GM18508 (cell line): ENCODE measurements at regions not wholly inside any gene's neighbourhood (a gene's known extent, or its start where the extent isn't known, plus 50 kb on each side); places are given as distances from the start of the nearest gene placed in this dataset.

ENCODE experiments used
- ATAC-seq: cut with Tn5 transposase; IDR thresholded peaks from one replicate; pipeline ENCODE4 v1.9.1; 2021; ENCODE audit warnings: moderate number of reproducible peaks; ENCODE audit not compliant: insufficient read depth, unreplicated experiment

GRCh38 chrX:43474321-43474720 is 181.8 kb upstream of the MAOA start:
- no peak for ATAC-seq

- ATAC-seq = no peak
These were observed 177.0 kb upstream of the MAOA start for GRCh38 chrX:43479070-43479469.

DNA sequence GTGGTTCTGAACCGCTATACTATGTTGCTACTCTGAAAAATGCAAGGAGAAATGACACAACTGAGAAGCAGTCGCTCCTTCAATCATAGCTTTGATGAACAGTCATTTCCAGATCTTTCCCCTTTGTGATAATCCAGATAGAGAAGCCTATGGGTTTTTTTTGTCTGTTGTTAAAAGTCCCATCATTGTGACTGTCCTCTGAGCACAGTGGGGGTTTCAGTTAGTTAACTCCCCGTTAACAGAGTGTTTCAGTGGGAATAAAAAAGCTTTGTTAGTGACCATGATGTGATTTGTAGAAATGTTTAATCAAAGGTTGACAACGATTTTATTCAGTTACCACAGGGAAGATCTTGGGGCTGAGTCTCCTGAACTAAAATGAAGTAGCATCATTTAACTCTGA is 176.2 kb upstream of the MAOA start:
- no peak for ATAC-seq

GRCh38 chrX:43481576-43481975 is 174.5 kb upstream of the MAOA start:
- no peak for ATAC-seq

DNA sequence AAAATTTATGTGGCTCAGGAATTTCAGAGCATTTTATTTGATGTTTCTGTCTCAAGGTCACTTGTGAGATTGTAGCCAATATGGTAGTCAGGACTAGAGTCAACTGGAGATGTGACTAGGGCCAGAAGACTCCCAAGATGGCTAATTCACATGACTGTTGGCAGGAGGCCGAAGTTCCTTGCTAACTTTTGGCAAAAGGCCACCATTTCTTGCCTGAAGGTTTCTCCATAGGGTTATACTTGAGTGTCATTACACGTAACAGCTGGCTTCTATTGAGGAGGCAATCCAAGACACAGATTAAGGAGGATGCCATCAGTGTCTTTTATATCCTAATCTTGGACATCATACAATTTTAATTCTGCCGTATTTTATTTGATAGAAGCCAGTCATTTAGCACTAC is 162.3 kb upstream of the MAOA start:
- no peak for ATAC-seq

GRCh38 chrX:43500246-43500645 is 155.9 kb upstream of the MAOA start:
- no peak for ATAC-seq

- ATAC-seq = no peak
These were observed 155.0 kb upstream of the MAOA start for GRCh38 chrX:43500996-43501694.

- no peak for ATAC-seq
These were observed 151.7 kb upstream of the MAOA start for GRCh38 chrX:43504394-43504793.

DNA sequence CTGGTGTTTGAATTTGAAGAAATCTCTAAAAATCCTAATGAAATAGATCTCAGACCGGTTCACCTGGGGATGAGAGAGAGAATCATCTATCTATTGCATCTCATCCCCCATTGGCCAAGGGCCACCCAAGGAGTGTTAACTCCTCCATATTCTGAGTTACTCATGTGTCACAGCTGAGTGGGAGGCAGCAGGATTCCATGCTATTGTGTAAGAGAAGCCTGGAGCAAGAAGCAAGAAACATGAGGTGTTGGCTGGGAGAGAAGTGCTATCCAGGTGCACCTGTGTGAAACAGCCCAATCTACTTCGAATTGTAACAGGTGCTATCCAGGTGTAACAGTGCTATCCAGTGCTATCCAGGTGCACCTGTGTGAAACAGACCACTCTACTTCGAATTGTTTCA is 150.3 kb upstream of the MAOA start:
- ATAC-seq = no peak

DNA sequence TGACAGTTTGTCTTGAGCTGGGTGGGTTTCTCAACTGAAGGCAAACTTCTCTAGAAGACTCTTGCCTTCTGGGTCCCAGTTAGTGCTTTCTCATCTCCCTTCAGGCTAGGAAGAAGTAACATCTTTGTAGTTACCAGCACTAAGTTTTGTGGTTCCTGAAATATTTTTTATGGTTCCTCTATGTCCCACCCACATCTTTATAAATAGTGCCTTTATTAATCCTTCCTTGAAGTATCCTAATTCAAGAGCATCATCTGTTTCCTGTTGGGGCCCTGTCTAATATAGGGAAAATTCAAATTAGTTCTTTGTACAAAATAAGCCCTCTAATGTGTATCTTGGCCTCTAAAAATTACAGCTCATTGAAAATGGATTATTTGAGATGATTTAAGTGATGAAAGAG is 147.4 kb upstream of the MAOA start:
- no peak for ATAC-seq

GRCh38 chrX:43510209-43510608 is 145.9 kb upstream of the MAOA start:
- ATAC-seq = no peak

DNA sequence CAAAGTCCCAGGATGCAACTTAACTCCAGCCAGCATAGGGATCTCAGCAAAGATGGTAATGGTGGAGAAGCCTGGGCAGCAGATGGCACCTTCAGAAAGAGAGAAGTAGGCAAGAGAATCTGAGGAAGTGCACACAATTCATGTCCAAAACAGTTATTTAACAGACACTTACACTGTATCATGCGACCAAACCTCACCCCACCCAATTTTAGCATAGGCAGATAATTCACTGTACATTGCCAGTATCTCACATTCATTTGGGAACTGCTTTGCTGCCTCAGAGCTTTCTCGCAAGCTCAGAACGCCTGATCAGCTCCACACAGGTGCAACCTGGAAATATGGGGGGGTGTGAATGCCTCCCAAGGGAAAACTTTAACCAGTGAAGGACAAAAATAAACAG is 143.0 kb upstream of the MAOA start:
- ATAC-seq = no peak

DNA sequence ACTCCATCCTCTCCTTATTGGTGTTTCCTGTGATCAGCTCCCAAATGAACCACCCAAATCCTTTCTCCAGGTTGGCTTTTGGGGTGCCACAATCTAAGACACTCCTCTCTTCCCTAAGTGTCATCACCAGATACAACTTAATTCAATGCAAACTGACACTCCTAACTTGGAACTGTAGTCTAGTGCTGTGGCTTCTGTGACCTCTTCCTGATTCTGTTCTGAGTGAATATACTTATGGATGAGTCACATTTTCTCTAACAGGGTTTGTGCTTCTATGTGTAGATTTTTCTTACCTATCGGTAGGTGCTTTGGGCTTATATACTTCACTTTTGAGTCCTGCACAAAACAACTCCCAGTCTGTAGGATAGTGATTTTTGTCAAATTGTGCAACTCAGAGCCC is 141.3 kb upstream of the MAOA start:
- ATAC-seq = no peak

DNA sequence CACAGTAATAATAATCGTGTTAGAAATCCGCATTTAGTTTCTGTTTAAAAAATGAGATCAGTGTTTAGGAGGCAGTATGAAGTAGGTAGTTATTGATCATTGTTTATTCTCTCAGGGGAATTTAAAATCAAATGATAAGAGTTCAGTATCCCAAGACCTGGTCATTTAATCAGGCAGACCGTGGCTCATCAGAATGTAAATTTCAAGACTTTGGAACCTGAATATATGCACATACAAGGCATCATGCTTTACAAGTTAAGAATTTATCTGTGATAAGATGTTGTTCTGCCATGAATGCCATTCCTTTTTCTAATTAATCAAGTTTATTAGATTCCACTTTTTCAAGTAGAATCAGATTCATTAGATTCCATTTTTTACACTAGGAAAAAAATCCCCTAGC is 133.5 kb upstream of the MAOA start:
- ATAC-seq = no peak

DNA sequence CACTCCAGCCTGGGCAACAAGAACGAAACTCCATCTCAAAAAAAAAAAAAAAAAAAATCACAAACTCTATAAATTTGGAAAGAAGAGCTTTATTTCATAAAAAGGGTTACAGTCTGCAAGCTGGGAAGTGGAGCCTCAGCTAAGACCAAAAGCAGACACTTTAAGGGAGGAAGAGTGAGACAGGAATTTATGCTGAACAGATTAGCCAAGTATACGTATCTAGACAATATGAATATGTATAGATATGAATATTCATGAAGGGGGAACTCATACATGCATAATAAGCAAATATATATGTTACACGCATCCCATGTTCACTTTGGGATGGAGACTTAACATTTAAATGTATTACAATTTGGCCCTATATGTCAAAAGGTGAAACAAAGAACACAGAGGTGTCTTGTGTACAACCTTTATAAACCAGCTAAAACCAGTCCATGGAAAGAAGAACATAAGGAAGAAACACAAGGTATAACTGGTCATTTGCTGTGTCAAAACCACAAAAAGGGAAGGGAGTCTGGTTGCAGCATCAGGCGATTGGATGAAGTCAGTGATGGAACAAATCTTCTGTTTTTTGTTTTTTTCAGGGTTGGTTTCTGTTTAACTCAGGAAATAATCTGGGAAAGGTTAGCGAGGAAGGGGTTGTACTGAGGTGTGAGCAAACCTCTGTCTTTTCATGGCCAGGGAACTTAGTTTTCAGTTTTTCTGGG is 130.0 kb upstream of the MAOA start:
- no peak for ATAC-seq

DNA sequence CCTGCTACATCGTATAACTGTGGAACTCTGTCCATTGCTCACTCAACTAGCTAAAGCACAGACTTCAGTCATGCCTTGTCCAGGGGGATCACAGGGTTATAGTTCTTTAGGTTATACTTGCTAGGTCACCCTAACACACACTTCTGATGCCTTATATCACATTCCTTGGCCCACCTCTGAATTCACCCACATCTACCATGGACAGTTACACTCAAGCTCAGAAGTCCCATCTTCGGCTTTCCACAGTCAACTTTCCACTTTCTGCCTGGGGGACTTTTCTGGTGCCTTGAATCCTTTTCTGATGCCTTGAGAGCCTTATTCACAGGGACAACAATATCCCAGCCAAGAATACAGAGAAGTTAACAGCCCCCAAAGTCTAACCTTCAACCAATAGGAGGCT is 129.2 kb upstream of the MAOA start:
- ATAC-seq = no peak

- no peak for ATAC-seq
These were observed 128.3 kb upstream of the MAOA start for GRCh38 chrX:43527801-43528200.

DNA sequence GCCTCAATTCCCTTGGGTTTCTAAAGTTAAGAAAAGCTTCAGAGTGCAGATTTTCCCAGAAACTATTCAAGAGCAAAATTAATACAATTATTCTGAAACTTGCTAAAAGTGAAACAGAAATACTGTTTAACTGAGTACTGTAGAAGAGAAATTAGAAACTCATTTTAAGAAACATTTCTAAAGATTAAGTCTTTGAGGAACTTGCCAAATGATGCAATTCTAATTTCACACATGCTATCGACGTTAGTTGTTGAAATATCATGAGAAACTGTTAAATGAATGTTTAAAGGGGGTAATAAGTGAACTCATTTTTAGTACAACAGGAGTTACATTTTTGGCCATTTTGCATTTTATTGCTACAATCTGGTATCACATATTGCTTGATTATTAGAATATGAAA is 125.3 kb upstream of the MAOA start:
- no peak for ATAC-seq

- no peak for ATAC-seq
These were observed 115.8 kb upstream of the MAOA start for GRCh38 chrX:43540318-43540717.

DNA sequence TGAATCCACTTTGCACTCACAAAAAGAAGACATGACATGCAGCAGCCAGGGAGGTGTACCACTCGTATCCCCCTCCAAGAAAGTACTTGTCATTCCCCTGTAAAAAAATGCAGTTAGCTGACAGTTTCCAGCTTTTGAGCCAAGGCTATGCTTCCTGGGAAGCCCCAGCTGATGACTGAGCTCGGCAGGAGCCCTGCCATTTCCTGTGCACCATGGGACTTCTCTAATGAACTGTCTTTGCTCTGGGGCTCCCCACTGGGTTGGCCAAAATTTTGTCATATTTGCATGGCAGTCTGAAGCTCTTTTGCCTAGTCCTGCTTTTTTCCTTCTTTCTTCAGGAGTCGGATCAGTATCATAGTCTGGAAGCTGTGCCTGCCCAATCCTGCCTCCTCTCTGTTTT is 104.5 kb upstream of the MAOA start:
- ATAC-seq = no peak

- no peak for ATAC-seq
These were observed 103.9 kb upstream of the MAOA start for GRCh38 chrX:43552156-43552555.

GRCh38 chrX:43552703-43553102 is 103.4 kb upstream of the MAOA start:
- no peak for ATAC-seq
